Transverse colon (tissue), 4 donors: ENCODE measurements at regions not wholly inside any gene's neighbourhood (a gene's known extent, or its start where the extent isn't known, plus 50 kb on each side); places are given as distances from the start of the nearest gene placed in this dataset.

Source experiments
- DNase-seq: peaks from one replicate; pipeline ENCODE4 v3.0.0-alpha.2; 2019
- H3K27ac ChIP-seq, 4 donors: fragments of 200-600 bp; sonication (generic); 2 replicates each; pipeline ENCODE4 v1.5.1; 2016 to 2018; ENCODE audit warnings: inconsistent platforms in 4 of 4
- H3K27me3 ChIP-seq: fragments of 200-600 bp; sonication (generic); 2 replicates; pipeline ENCODE4 v1.5.1; 2017; ENCODE audit warnings: inconsistent platforms
- H3K36me3 ChIP-seq, 4 donors: fragments of 200-600 bp; sonication (generic); 2 replicates each; pipeline ENCODE4 v1.5.1; 2017 to 2019; ENCODE audit warnings: inconsistent platforms in 4 of 4
- H3K4me1 ChIP-seq, 4 donors: fragments of 200-600 bp; sonication (generic); 2 replicates each; pipeline ENCODE4 v1.5.1; 2017 to 2020; ENCODE audit warnings: inconsistent platforms in 4 of 4
- H3K4me3 ChIP-seq, 4 donors: fragments of 200-600 bp; sonication (generic); 1 replicate in 1 of 4; 2 replicates in 3 of 4; pipeline versions ENCODE4 v1.5.1 to v1.6.1; 2017 to 2019; ENCODE audit warnings: inconsistent platforms in 4 of 4
- H3K9me3 ChIP-seq, 2 donors: fragments of 200-600 bp; sonication (generic); 2 replicates each; pipeline ENCODE4 v1.5.1; 2017 to 2019; ENCODE audit warnings: inconsistent platforms in 2 of 2
- CTCF ChIP-seq, 5 experiments: fragments of 200-600 bp in 3 of 5; fragments of 450-650 bp in 2 of 5; sonication (generic) in 3 of 5; IDR thresholded peaks; 1 replicate in 2 of 5; 2 replicates in 3 of 5; pipeline ENCODE4 v1.5.1; 2016 to 2017; ENCODE audit warnings: antibody characterized with exemption in 5 of 5, inconsistent platforms in 3 of 5, mild to moderate bottlenecking in 2 of 5, moderate library complexity in 1 of 5
- EP300 ChIP-seq: sonication (generic); formaldehyde crosslinking; IDR thresholded peaks from one replicate; pipeline ENCODE4 v1.6.1; 2017; ENCODE audit warnings: antibody characterized with exemption, low read depth
- POLR2A ChIP-seq: fragments of 450-650 bp; IDR thresholded peaks from one replicate; pipeline ENCODE4 v1.6.1; 2016; ENCODE audit warnings: antibody characterized with exemption, mild to moderate bottlenecking, moderate library complexity
- POLR2AphosphoS5 ChIP-seq, 3 donors: sonication (generic); formaldehyde crosslinking; IDR thresholded peaks; one replicate each; pipeline ENCODE4 v1.6.1; 2016; ENCODE audit warnings: antibody characterized with exemption in 3 of 3
- WGBS, 2 donors: methylation state at CpG; one replicate each; pipeline ENCODE4 v1.1.5; 2018; ENCODE audit warnings: low coverage in 1 of 2; 5-methylcytosine and 5-hydroxymethylcytosine counted together
- in situ Hi-C, 4 donors: fragments of 200-750 bp; cut with MboI; loops; one replicate each; pipeline versions ENCODE4 v1.15.0 to v1.15.1; 2017; ENCODE audit warnings: low sequenced_read_pairs in 3 of 4, low pct_ligation_motif_present in 1 of 4, low pct_unique_long_range_greater_than_20kb in 1 of 4
- intact Hi-C: fragments of 100-400 bp; cut with DNase I; formaldehyde crosslinking; loops from one replicate; pipeline ENCODE4 v1.15.1; 2023; ENCODE audit warnings: low total_unique reads

GRCh38 chrX:13419276-13419675 lies 99.4 kb upstream of the ATXN3L start:
- no peak for DNase-seq
- WGBS, 2 donors, result 76 to 97% methylated on average over 4 to 9 of the region's 9 CpGs
- no peak overlapping the region for H3K27ac ChIP-seq

GRCh38 chrX:13418126-13419097 lies 98.6 kb upstream of the ATXN3L start:
- 57 to 71% methylated on average over 1 to 8 of the region's 8 CpGs for WGBS, 2 donors
- in situ Hi-C loops, result no loop called here
- TF ChIP-seq CTCF (IDR thresholded peaks at IDR 0.05) (no peak), EP300 (no peak), POLR2AphosphoS5 (IDR thresholded peaks at IDR 0.05) (no peak), POLR2A (no peak)

More at GRCh38 chrX:13419276-13419675, 99.4 kb upstream of the ATXN3L start:
- no peaks in the 10 kb centered on the region for H3K4me1 ChIP-seq
- H3K9me3 ChIP-seq, result no peaks in the 10 kb centered on the region
- H3K27me3 ChIP-seq, result no peaks in the 10 kb centered on the region
- in situ Hi-C loops, result no loop called here
- TF ChIP-seq POLR2A (no peak), POLR2AphosphoS5 (IDR thresholded peaks at IDR 0.05) (no peak), EP300 (no peak), CTCF (IDR thresholded peaks at IDR 0.05) (no peak)
- intact Hi-C loops, result no loop called here
- no peak overlapping the region for H3K4me3 ChIP-seq
- H3K36me3 ChIP-seq, result no peaks in the 10 kb centered on the region

GRCh38 chrX:13415509-13415908 lies 95.7 kb upstream of the ATXN3L start:
- Histone ChIP-seq H3K27ac (no peak overlapping the region), H3K4me3 (no peak overlapping the region), H3K36me3 (no peaks in the 10 kb centered on the region), H3K4me1 (no peaks in the 10 kb centered on the region), H3K9me3 (no peaks in the 10 kb centered on the region), H3K27me3 (no peaks in the 10 kb centered on the region)
- DNase-seq, result no peak
- in situ Hi-C loops (no loop called here), intact Hi-C loops (no loop called here)
- 74 to 90% methylated on average over 2 to 7 of the region's 7 CpGs for WGBS, 2 donors
- TF ChIP-seq CTCF (IDR thresholded peaks at IDR 0.05) (no peak), EP300 (no peak), POLR2AphosphoS5 (IDR thresholded peaks at IDR 0.05) (no peak), POLR2A (no peak)

More at GRCh38 chrX:13418126-13419097, 98.6 kb upstream of the ATXN3L start:
- no peak for DNase-seq
- intact Hi-C loops, result no loop called here
- Histone ChIP-seq H3K4me1 (no peaks in the 10 kb centered on the region), H3K27me3 (no peaks in the 10 kb centered on the region), H3K9me3 (no peaks in the 10 kb centered on the region), H3K4me3 (no peak overlapping the region), H3K27ac (no peak overlapping the region), H3K36me3 (no peaks in the 10 kb centered on the region)

GRCh38 chrX:13414006-13414647 lies 94.3 kb upstream of the ATXN3L start:
- Histone ChIP-seq H3K4me3 (no peak overlapping the region), H3K27ac (no peak overlapping the region), H3K27me3 (no peaks in the 10 kb centered on the region), H3K4me1 (no peaks in the 10 kb centered on the region), H3K36me3 (no peaks in the 10 kb centered on the region), H3K9me3 (no peaks in the 10 kb centered on the region)
- DNase-seq, result no peak
- in situ Hi-C loops, result no loop called here
- intact Hi-C loops, result no loop called here
- TF ChIP-seq CTCF (IDR thresholded peaks at IDR 0.05) (no peak), EP300 (no peak), POLR2A (no peak), POLR2AphosphoS5 (IDR thresholded peaks at IDR 0.05) (no peak)
- 72 to 93% methylated on average over 3 to 8 of the region's 8 CpGs for WGBS, 2 donors
